CMK (cell line): ENCODE measurements at regions not wholly inside any gene's neighbourhood (a gene's known extent, or its start where the extent isn't known, plus 50 kb on each side); places are given as distances from the start of the nearest gene placed in this dataset.

Experiments
- DNase-seq: peaks from one replicate; pipeline ENCODE4 v3.0.0-alpha.2; 2010; ENCODE audit warnings: low read depth

- DNase-seq, result no peak
Measured at GRCh38 chr7:156222151-156222550, 409.9 kb upstream of the SHH start.

- DNase-seq, result no peak
Measured at GRCh38 chr7:156220701-156221100, 408.4 kb upstream of the SHH start.

GRCh38 chr7:156220078-156220605 lies 407.9 kb upstream of the SHH start:
- no peak for DNase-seq

- no peak for DNase-seq
Measured at GRCh38 chr7:156219307-156220077, 407.2 kb upstream of the SHH start.

GRCh38 chr7:156218544-156219306 lies 406.5 kb upstream of the SHH start:
- no peak for DNase-seq

GRCh38 chr7:156217803-156218202 lies 405.5 kb upstream of the SHH start:
- DNase-seq, result no peak

GRCh38 chr7:156209087-156209486 lies 396.8 kb upstream of the SHH start:
- no peak for DNase-seq

- DNase-seq, result no peak
Measured at GRCh38 chr7:156207306-156207705, 395.0 kb upstream of the SHH start.

GRCh38 chr7:156206174-156206573 lies 393.9 kb upstream of the SHH start:
- no peak for DNase-seq

- DNase-seq, result no peak
Measured at GRCh38 chr7:156204820-156205219, 392.6 kb upstream of the SHH start.

GRCh38 chr7:156203923-156204322 lies 391.7 kb upstream of the SHH start:
- DNase-seq, result no peak

GRCh38 chr7:156198277-156198676 lies 386.0 kb upstream of the SHH start:
- DNase-seq, result no peak

- DNase-seq, result no peak
Measured at GRCh38 chr7:156196649-156197048, 384.4 kb upstream of the SHH start.

- no peak for DNase-seq
Measured at GRCh38 chr7:156195276-156195675, 383.0 kb upstream of the SHH start.

GRCh38 chr7:156194813-156195212 lies 382.6 kb upstream of the SHH start:
- DNase-seq, result no peak

GRCh38 chr7:156192921-156193320 lies 380.7 kb upstream of the SHH start:
- no peak for DNase-seq

- DNase-seq, result no peak
Measured at GRCh38 chr7:156191090-156191489, 378.8 kb upstream of the SHH start.

GRCh38 chr7:156185076-156185475 lies 372.8 kb upstream of the SHH start:
- DNase-seq, result no peak

- no peak for DNase-seq
Measured at GRCh38 chr7:156184164-156184563, 371.9 kb upstream of the SHH start.

GRCh38 chr7:156180451-156181229 lies 368.4 kb upstream of the SHH start:
- no peak for DNase-seq

- no peak for DNase-seq
Measured at GRCh38 chr7:156179872-156180390, 367.7 kb upstream of the SHH start.

GRCh38 chr7:156178857-156179256 lies 366.6 kb upstream of the SHH start:
- DNase-seq, result no peak
